ENCODE measurements at regions not wholly inside any gene's neighbourhood (a gene's known extent, or its start where the extent isn't known, plus 50 kb on each side); places are given as distances from the start of the nearest gene placed in this dataset.

DNA sequence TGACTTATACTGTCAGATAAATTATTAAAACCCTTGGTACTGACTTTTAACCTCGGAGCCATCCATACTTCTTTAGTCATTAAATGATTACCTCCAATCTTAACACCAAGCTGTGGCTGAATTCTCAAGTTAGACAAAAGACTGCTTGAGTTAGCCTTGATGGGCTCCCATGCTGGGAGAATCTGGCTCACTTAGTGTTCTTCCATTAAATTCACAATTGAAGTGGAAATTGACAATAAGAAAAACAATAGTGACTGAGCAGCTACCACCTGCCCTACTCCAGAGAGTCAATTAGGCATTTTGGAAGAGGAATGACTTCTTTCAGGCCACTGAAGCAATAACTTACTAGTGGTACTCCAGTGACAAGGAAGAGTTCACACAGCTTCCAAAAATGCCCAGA, 503.0 kb upstream of the CPXCR1 start:
- TF ChIP-seq CTCF (IDR thresholded peaks at IDR 0.05; ENCODE audit: poor library complexity), result no peak
- TF ChIP-seq EZH2 (IDR thresholded peaks at IDR 0.05; ENCODE audit: borderline replicate concordance), result no peak
